GM10266 (cell line): ENCODE measurements at regions not wholly inside any gene's neighbourhood (a gene's known extent, or its start where the extent isn't known, plus 50 kb on each side); places are given as distances from the start of the nearest gene placed in this dataset.

Experiments
- DNase-seq: peaks from one replicate; pipeline ENCODE4 v3.0.0; 2012; ENCODE audit errors: extremely low spot score
- CTCF ChIP-seq: IDR thresholded peaks from 2 replicates; pipeline ENCODE4 v1.5.1; 2012; ENCODE audit warnings: mild to moderate bottlenecking, low read depth; ENCODE audit not compliant: control insufficient read depth, insufficient read depth; ENCODE audit errors: missing control alignments

- TF ChIP-seq CTCF, result no peak
- DNase-seq, result no peak
Observed at GRCh38 chr3:194777729-194778128, 92.0 kb downstream of the FAM43A start.

GRCh38 chr3:194779729-194780224, 94.1 kb downstream of the FAM43A start:
- TF ChIP-seq CTCF, result no peak
- DNase-seq, result no peak

- no peak for TF ChIP-seq CTCF
- DNase-seq, result no peak
Observed at GRCh38 chr3:194780706-194781105, 95.0 kb downstream of the FAM43A start.

- no peak for DNase-seq
- TF ChIP-seq CTCF, result no peak
Observed at GRCh38 chr3:194781617-194782016, 95.9 kb downstream of the FAM43A start.

- DNase-seq, result no peak
- no peak for TF ChIP-seq CTCF
Observed at GRCh38 chr3:194782698-194783404, 97.2 kb downstream of the FAM43A start.

GRCh38 chr3:194784361-194784760, 98.7 kb downstream of the FAM43A start:
- DNase-seq, result no peak
- no peak for TF ChIP-seq CTCF

- DNase-seq, result no peak
- no peak for TF ChIP-seq CTCF
Observed at GRCh38 chr3:194785315-194785714, 99.6 kb downstream of the FAM43A start.
